Endothelial cell of umbilical vein (primary cell): ENCODE measurements at regions not wholly inside any gene's neighbourhood (a gene's known extent, or its start where the extent isn't known, plus 50 kb on each side); places are given as distances from the start of the nearest gene placed in this dataset.

ENCODE experiments used
- BruUV-seq: library from RNA; stranded (reverse); fragments of 400-500 nt; replicated peaks from 2 replicates; lab custom pipeline; 2021; lab: Mats Ljungman, UMichigan
- CTCF ChIA-PET: fragments of 300-600, 350-600 bp; sonication (Branson Sonifier 250); formaldehyde crosslinking; loops from one replicate; lab custom pipeline; 2021; ENCODE audit warnings: antibody characterized with exemption, inconsistent platforms; lab: Charles Lee
- POLR2A ChIA-PET: fragments of 300-600, 350-600 bp; sonication (Branson Sonifier 250); formaldehyde crosslinking; loops from one replicate; lab custom pipeline; 2021; ENCODE audit warnings: antibody characterized with exemption, inconsistent platforms; lab: Charles Lee
- DNase-seq: peaks from one replicate; pipeline ENCODE4 v3.0.0-alpha.2; 2011; ENCODE audit warnings: low read depth, low spot score
- FAIRE-seq: peaks from 2 replicates; lab custom pipeline; 2011; peaks lifted over from hg19 to GRCh38; lab: Jason Lieb, UNC
- H2AFZ ChIP-seq: 2 replicates; pipeline ENCODE4 v1.6.0; 2012; ENCODE audit warnings: low read depth, low read length, control low read depth, inconsistent platforms
- H3K27ac ChIP-seq: 2 replicates; pipeline ENCODE4 v1.5.1; 2011; ENCODE audit warnings: low read depth, mild to moderate bottlenecking, control low read depth, low read length, moderate library complexity; ENCODE audit not compliant: insufficient read depth
- H3K27me3 ChIP-seq, 2 experiments: 2 replicates each; pipeline versions ENCODE4 v1.6.0 to v1.6.1; 2011; ENCODE audit warnings: low read length in 2 of 2, mixed read lengths in 1 of 2; ENCODE audit not compliant: control insufficient read depth in 2 of 2, insufficient read depth in 2 of 2
- H3K36me3 ChIP-seq, 2 experiments: 2 replicates in 1 of 2; 3 replicates in 1 of 2; pipeline ENCODE4 v1.5.1; 2011; ENCODE audit warnings: low read length in 2 of 2, mild to moderate bottlenecking in 1 of 2, moderate library complexity in 1 of 2; ENCODE audit not compliant: control insufficient read depth in 2 of 2, insufficient read depth in 2 of 2; ENCODE audit errors: extremely low read depth in 1 of 2
- H3K4me1 ChIP-seq: 3 replicates; pipeline ENCODE4 v1.5.1; 2011; ENCODE audit warnings: mild to moderate bottlenecking, low read length; ENCODE audit not compliant: control insufficient read depth, insufficient read depth; ENCODE audit errors: extremely low read depth
- H3K4me2 ChIP-seq: 2 replicates; pipeline ENCODE4 v1.6.1; 2011; ENCODE audit warnings: low read length, control low read depth, mixed read lengths; ENCODE audit not compliant: insufficient read depth
- H3K4me3 ChIP-seq, 3 experiments: fragments of 200-600 bp in 1 of 3; sonication (generic), shearing (Covaris generic) in 1 of 3; replicated peaks in 1 of 3; 2 replicates each; pipeline ENCODE4 v1.5.1; 2011 to 2016; ENCODE audit warnings: control low read depth in 3 of 3, low read length in 3 of 3, mild to moderate bottlenecking in 2 of 3, inconsistent platforms in 1 of 3, low read depth in 1 of 3, moderate library complexity in 1 of 3; ENCODE audit not compliant: insufficient read depth in 1 of 3
- H3K79me2 ChIP-seq: 2 replicates; pipeline ENCODE4 v1.6.0; 2012; ENCODE audit warnings: low read length, inconsistent platforms; ENCODE audit not compliant: control insufficient read depth, insufficient read depth
- H3K9ac ChIP-seq: replicated peaks from 2 replicates; pipeline ENCODE3; 2011; ENCODE audit warnings: low read length, control low read depth; ENCODE audit not compliant: insufficient read depth; ENCODE audit errors: extremely low read depth
- H3K9me1 ChIP-seq: replicated peaks from 3 replicates; pipeline ENCODE4 v1.6.0; 2011; ENCODE audit warnings: mild to moderate bottlenecking, low read length; ENCODE audit not compliant: control insufficient read depth, insufficient read depth; ENCODE audit errors: extremely low read depth
- H3K9me3 ChIP-seq: replicated peaks from 2 replicates; pipeline ENCODE4 v1.5.1; 2012; ENCODE audit warnings: low read length, inconsistent platforms; ENCODE audit not compliant: control insufficient read depth, insufficient read depth
- H4K20me1 ChIP-seq: replicated peaks from 2 replicates; pipeline ENCODE3; 2011; ENCODE audit warnings: mild to moderate bottlenecking, low read length; ENCODE audit not compliant: control insufficient read depth, insufficient read depth; ENCODE audit errors: extremely low read depth
- EZH2 ChIP-seq: IDR thresholded peaks from 2 replicates; pipeline ENCODE4 v1.6.1; 2012; ENCODE audit warnings: borderline replicate concordance, low read depth, mild to moderate bottlenecking, moderate library complexity, low read length, inconsistent platforms; ENCODE audit not compliant: severe bottlenecking
- GATA2 ChIP-seq: IDR thresholded peaks from 2 replicates; pipeline ENCODE4 v1.7.0; 2011; ENCODE audit warnings: low read depth, mild to moderate bottlenecking, moderate library complexity, mixed read lengths, low read length; ENCODE audit not compliant: insufficient read length, insufficient read depth
- JUN ChIP-seq: IDR thresholded peaks from 2 replicates; pipeline ENCODE4 v1.6.1; 2011; ENCODE audit warnings: borderline replicate concordance, low read depth; ENCODE audit not compliant: insufficient read length, insufficient read depth
- MYC ChIP-seq: IDR thresholded peaks from one replicate; pipeline ENCODE4 v1.6.1; 2011; ENCODE audit warnings: mild to moderate bottlenecking, low read depth, low read length
- POLR2A ChIP-seq: IDR thresholded peaks from 2 replicates; pipeline ENCODE4 v1.6.1; 2012; ENCODE audit warnings: low read depth, mild to moderate bottlenecking, control low read depth, low read length
- POLR2AphosphoS5 ChIP-seq: IDR thresholded peaks from 2 replicates; pipeline ENCODE4 v1.6.1; 2012; ENCODE audit warnings: low read depth, mild to moderate bottlenecking, control low read depth, low read length, moderate library complexity; ENCODE audit not compliant: insufficient read depth
- dilution Hi-C: fragments of 300-500 bp; cut with MboI; formaldehyde crosslinking; loops from one replicate; pipeline ENCODE4 v1.15.0; 2019; ENCODE audit warnings: low sequenced_read_pairs; ENCODE audit not compliant: extremely low pct_ligation_motif_present
- intact Hi-C: fragments of 100-400 bp; cut with micrococcal nuclease; formaldehyde crosslinking; loops from one replicate; pipeline ENCODE4 v1.10.0; 2022
- TF ChIP-seq, protein P1 (sequence below): IDR thresholded peaks from 2 replicates; pipeline ENCODE4 v1.6.1; 2011; ENCODE audit not compliant: insufficient read depth, insufficient read length
- TF ChIP-seq, protein P2 (sequence below), 2 donors: IDR thresholded peaks; 1 replicate in 1 of 2; 2 replicates in 1 of 2; pipeline ENCODE4 v1.5.1; 2011; ENCODE audit warnings: low read length in 2 of 2, mild to moderate bottlenecking in 2 of 2, moderate library complexity in 2 of 2, control low read depth in 1 of 2, inconsistent platforms in 1 of 2, low read depth in 1 of 2; ENCODE audit not compliant: insufficient read depth in 1 of 2; ENCODE audit errors: extremely low read depth in 1 of 2

DNA sequence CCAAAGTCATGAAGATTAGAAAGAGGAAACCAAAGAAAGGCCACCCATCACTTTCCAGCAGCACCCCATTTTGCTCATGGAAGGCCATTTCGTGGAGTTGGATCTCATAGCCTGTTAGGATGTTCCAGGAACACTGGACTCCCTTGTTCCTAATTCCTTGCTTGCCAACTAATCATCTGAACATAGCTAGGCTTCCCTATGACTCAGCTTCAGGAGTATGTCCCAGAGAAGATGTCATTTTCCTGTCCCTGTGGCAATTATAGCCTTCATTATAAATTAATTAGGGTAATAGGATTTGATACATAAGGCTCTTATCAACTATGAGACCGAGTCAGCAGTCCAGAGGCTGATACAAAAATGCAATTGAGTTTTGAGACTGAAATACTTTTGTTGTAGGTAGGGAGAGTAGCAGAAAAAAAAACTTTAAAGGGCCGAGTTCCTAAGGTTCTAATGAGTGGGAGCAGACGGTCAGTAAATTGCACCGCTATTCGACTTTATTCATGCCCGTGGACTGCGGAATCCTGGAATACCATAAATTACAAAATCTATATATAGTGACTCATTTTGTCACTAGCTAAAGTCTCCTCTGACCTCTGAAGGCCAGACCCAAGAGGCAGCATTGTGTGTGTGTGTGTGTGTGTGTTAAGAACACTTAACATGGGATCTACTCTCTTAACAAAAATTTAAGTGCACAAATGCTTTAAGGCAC, 311.8 kb downstream of the FBXO15 start:
- Histone ChIP-seq H3K9me3 (peaks cover 4% of the 10 kb centered on the region), H3K9ac (no peak overlapping the region), H3K4me2 (no peak overlapping the region), H3K27ac (no peak overlapping the region), H3K27me3 (no peaks in the 10 kb centered on the region), H2AFZ (no peak overlapping the region), H3K4me3 (no peak overlapping the region), H4K20me1 (no peaks in the 10 kb centered on the region), H3K9me1 (no peaks in the 10 kb centered on the region), H3K36me3 (no peaks in the 10 kb centered on the region), H3K79me2 (no peaks in the 10 kb centered on the region), H3K4me1 (no peaks in the 10 kb centered on the region)
- intact Hi-C loops = no loop called here
- POLR2A ChIA-PET = no interaction called here
- no TSS peak for BruUV-seq
- FAIRE-seq = no peak
- DNase-seq = no peak
- TF ChIP-seq JUN (no peak), POLR2AphosphoS5 (no peak), MYC (no peak), EZH2 (no peak), GATA2 (no peak)
- TF ChIP-seq, protein P1, sequence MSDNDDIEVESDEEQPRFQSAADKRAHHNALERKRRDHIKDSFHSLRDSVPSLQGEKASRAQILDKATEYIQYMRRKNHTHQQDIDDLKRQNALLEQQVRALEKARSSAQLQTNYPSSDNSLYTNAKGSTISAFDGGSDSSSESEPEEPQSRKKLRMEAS = no peak
- CTCF ChIA-PET = no interaction called here
- dilution Hi-C loops = no loop called here

DNA sequence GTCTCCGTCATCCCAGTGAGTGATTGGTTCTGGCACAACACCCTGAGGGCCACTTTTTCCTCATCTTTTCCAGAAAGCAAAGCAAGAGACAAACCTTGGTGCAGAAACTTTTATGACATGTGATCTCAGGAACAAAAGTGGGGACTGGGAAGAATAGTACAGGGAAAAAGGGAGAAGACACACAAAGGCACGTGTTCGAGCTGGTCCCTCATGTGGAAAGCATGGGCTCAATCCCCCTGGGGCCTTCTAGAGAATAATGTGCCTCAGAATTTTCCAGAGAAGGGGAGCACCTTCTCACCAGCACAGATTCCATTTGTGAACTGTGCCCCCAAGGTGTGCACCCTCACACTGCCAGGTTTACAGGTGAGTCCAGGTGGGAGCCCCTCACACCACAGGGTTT, 312.6 kb downstream of the FBXO15 start:
- Histone ChIP-seq H3K79me2 (no peaks in the 10 kb centered on the region), H3K9me1 (no peaks in the 10 kb centered on the region), H3K4me2 (no peak overlapping the region), H3K36me3 (no peaks in the 10 kb centered on the region), H3K4me1 (no peaks in the 10 kb centered on the region), H3K9ac (no peak overlapping the region), H3K9me3 (peaks cover 6% of the 10 kb centered on the region), H2AFZ (no peak overlapping the region), H3K27me3 (no peaks in the 10 kb centered on the region), H3K4me3 (no peak overlapping the region), H4K20me1 (no peaks in the 10 kb centered on the region), H3K27ac (no peak overlapping the region)
- TF ChIP-seq MYC (no peak), JUN (no peak), POLR2AphosphoS5 (no peak), GATA2 (no peak), EZH2 (no peak), POLR2A (no peak)
- TF ChIP-seq, protein P1 = no peak
- TF ChIP-seq, protein P2, sequence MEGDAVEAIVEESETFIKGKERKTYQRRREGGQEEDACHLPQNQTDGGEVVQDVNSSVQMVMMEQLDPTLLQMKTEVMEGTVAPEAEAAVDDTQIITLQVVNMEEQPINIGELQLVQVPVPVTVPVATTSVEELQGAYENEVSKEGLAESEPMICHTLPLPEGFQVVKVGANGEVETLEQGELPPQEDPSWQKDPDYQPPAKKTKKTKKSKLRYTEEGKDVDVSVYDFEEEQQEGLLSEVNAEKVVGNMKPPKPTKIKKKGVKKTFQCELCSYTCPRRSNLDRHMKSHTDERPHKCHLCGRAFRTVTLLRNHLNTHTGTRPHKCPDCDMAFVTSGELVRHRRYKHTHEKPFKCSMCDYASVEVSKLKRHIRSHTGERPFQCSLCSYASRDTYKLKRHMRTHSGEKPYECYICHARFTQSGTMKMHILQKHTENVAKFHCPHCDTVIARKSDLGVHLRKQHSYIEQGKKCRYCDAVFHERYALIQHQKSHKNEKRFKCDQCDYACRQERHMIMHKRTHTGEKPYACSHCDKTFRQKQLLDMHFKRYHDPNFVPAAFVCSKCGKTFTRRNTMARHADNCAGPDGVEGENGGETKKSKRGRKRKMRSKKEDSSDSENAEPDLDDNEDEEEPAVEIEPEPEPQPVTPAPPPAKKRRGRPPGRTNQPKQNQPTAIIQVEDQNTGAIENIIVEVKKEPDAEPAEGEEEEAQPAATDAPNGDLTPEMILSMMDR (IDR thresholded peaks at IDR 0.05; ENCODE audit: extremely low read depth in 1 of 2, insufficient read depth in 1 of 2, low read depth in 1 of 2, low read length in 2 of 2) = no peak
- BruUV-seq = no TSS peak
- intact Hi-C loops (no loop called here), dilution Hi-C loops (no loop called here)
- no peak for DNase-seq
- ChIA-PET CTCF (no interaction called here), POLR2A (no interaction called here)
- FAIRE-seq = no peak
